CD1c-positive myeloid dendritic cell (primary cell): ENCODE measurements at regions not wholly inside any gene's neighbourhood (a gene's known extent, or its start where the extent isn't known, plus 50 kb on each side); places are given as distances from the start of the nearest gene placed in this dataset.

Experiments
- DNase-seq: peaks from one replicate; pipeline ENCODE4 v3.0.0-alpha.2; 2016; ENCODE audit errors: extremely low spot score

DNA sequence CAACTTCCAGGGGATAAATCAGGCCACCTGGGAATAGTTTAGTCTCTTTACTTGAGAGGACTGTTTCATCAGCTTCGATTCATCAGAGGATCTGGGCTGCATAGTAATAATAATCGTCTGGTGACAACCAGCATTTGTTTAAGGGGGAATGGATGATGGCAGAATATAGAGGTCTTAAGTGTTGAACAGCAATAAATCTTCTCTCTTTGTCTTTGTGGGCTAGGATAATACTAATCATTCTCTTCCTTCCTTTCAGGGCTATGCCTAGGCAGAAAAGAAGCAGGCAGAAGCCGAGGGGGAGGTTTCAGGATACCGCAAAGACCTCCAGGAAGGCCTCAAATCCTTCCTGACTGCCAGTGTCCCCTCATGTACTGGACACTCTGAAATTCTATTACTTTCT lies 150.4 kb upstream of the GAREM1 start:
- DNase-seq, result no peak

DNA sequence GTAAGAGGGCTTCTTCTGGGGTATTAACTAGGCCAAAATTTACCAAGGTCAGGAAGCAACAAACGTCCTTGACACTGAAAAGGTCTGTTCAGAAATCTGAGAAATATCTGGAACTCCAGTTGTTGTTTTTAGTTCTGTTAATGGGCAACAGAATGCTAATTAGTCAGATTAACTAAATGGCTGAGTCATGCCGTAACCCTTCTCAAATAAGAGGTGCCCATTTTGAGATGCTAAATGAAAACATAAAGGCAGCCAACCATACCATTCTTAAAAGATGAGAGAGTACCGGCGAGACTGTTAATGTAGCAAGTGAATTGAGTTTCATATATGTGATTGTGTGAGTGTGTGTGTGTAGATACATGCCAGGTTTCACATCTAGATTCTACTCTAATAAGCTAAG lies 147.9 kb upstream of the GAREM1 start:
- no peak for DNase-seq

DNA sequence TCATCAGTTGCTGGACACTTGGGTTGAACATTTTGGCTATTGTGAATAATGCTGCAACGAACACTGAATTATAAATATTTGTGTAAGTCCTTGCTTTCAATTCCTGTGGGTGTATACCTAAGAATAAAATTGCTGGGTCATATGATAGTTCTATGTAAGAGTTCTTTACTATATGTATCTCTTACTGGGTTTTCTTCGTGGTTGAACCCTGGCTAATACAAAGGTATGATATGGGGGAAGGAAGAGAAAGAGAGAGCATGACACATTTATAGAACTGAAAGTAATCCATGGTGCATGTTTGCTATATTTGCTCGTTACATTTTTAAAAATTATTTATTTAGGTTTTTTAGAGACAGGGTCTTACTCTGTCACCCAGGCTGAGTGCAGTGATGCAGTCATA lies 143.1 kb upstream of the GAREM1 start:
- DNase-seq, result no peak

DNA sequence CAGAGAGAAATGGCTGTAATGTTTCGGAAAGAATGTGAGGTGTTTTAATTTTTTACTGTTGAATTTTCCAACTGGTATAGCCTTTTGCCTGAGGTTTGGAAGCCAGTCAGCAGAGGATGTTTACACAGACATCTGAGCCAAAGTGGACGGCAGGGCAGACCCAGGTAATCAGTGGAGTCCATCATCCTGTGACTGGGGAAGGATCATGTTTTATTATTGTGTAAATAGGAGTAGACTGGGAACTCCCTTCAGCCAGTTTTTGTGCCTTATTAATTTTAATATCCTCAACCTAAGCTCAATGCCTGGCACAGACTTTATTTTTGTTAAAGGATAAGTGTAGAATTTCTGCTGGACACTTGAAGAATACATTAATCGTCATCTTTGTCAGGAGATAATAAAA lies 142.0 kb upstream of the GAREM1 start:
- DNase-seq, result no peak

DNA sequence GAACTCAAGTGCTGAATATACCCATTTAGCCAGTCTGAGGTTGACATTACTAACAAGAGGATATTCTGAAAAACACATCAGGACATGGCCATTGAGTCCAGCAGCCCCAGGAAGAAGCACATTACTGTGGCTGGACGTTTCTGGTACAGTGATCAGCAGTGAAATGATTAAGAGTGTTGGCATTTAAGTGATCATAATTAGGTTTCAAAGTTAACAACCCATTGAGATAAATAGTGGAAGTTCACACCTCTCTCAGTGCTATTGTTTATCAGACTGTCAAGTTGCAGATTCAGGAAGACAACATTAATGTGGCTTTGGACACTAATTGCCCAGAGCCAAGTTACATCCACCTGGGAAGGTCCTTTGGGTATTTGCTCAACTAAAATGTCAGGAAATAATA lies 139.5 kb upstream of the GAREM1 start:
- DNase-seq, result no peak

DNA sequence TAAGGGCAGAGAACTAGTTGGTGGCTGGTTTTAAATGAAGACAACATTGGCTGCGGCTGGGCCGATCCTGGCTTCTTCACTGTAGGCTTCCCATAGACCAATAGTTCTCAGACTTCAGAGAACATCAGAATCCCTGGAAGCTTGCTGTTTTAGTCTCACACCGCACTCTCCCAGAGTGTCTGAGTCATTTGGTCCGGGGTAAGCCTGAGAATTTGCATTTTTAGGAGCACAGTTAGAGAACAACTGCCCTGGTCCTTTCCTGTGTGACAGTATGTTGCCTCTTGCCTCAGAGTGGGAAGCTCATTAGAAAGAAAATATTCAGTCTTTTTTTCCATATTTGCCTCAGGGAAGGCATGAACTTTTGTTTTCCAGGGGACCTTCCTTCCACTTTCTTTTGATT lies 137.1 kb upstream of the GAREM1 start:
- DNase-seq, result no peak

DNA sequence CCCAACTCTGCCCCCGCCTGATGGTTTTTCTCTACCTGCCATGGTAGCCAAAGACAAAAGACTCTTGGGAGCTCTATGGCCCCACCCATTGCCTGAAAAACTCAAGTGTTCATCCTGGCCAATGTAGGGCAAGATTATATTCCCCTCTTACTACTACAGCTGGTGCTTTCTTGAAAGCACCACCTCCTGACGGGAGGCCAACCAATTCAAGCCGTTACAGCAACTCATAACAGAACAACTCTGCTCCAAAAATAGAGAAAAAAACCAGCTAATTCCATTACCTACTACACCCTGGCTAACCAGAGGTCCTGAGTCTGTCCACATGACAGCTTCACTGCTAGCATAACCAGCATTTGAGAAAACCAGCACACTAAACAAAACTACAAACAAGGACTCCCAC lies 127.5 kb upstream of the GAREM1 start:
- no peak for DNase-seq

DNA sequence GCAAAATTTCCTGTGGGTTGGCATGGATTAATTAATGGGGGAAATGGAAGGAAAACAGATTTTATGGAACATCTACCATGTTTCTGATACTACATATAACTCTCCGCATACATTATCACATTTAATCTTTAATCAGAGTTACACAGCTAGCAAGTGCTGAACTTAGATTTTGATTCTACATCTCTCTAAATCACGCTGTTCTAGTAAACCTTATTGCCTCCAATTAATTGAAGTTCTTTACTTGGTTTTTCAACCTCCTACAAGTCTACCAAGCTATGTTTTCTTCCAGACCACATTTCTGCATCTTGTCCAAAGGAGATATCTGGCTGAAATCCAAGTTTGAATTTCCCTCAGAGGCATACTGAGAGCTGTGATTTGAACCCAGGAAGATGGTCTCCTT lies 125.8 kb upstream of the GAREM1 start:
- DNase-seq, result no peak

DNA sequence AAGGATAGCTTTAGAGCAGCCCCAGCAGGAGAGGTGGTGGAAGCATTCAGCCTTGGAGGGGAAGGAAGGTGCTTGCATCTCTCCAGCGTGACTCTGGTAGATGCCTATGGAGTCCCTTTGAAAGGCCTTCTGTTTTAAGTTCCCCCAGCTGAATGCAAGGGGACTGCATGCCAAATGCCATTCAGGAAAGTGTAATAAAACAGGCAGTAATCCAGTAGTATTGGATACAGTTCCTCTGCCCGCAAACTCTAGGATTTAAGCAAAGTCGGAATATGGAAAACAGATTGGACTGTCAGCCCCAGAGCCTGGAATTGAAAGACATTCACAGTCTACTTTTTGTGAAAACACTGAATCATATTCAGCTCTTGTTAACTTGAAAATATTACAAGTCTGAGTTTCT lies 125.2 kb upstream of the GAREM1 start:
- no peak for DNase-seq

DNA sequence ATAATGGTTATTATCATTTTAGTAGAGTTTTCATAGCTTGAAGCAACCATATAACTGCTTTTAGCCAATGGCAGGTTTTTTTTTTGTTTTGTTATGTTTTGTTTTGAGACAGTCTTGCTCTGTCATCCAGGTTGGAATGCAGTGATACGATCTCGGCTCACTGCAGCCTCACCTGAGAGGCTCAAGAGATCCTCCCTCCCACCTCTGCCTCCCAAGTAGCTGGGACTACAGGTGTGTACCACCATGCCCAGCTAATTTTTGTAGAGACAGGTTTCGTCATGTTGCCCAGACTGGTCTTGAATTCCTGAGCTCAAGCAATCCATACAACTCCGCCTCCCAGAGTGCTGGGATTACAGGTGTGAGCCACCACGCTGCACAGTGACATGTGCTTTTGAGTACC lies 117.5 kb upstream of the GAREM1 start:
- DNase-seq, result no peak

DNA sequence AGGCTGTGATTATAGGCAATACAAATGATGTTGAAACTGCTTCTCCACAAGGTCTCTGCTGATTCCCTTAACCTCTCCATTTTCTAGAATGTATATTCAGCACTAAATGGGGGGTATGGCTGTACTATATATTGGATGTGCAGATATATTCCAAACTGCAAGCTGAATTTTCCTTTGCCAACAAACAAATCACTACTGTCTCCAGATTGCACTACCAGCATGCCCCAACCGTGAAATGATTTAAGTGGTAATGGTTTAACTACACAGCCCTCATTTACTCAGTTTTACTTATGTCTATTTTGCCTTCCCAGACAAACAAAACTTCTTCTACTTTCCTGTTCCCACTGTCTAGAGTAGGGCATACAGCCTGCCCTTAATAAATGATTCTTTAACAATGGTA lies 112.7 kb upstream of the GAREM1 start:
- no peak for DNase-seq

DNA sequence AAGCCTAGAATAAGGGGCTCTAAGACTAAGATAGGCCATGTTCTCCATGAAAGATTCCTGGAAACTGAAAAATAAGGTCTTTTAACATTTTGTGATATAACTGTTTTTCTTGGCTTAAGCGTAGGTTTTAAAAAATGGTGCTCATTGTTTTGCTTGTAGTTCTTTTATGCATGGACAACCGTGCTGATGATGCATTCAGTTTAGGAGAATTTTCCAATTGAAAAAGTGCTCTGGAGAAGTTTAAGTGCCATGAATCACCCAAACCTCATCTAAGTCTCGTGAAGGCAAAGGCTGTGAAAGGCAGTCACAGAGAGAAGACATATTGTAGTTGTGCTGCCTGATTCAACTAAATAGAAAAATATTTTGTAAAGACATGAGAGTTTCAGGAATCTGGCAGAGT lies 111.8 kb upstream of the GAREM1 start:
- DNase-seq, result no peak

DNA sequence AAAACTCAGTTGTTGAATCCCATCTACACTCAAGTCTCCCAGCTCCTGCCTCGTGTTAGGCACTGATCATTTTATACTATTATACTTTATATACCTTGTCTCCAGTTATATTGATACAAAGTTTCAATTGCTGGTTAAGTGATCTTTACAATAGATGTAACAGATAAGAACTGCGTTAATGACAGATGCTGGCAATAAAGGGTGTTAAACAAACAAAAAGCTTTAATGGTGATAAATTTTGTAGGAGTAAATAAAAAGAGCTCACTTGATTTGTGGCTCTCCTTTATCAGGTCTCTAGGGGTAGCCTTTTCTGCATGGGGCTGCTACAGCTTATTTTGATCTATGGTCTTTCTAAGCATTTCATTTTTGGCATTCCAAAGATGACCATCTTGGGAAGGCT lies 106.9 kb upstream of the GAREM1 start:
- DNase-seq, result no peak

DNA sequence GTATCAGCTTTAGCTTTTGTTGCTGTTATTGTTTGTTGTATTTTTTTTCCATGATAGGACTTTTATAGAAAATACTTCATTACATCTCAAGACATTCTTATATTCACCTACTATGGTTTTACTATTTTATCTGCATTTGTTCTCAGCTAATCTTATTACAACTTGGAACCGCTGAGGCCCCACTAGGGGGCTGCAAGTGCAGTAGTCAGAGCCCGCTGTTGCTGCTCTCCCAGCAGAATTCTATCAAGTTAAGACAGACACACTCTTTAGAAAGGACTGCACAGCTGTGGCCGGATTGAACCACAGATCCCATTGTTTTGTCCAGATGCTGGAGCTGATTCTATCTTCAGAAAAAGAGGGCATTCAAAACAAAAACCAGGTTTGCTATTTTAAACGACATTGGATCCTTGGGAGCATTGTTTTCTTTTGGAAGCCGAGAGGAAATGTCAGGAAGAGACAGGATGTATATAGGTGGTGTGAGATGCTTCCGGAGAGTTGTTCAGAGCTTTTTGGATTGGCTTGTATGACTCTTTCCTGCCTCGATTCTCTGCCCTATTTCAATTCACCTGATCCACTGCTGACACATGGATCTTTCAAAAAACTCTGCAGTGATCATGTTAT lies 105.7 kb upstream of the GAREM1 start:
- DNase-seq, result no peak

DNA sequence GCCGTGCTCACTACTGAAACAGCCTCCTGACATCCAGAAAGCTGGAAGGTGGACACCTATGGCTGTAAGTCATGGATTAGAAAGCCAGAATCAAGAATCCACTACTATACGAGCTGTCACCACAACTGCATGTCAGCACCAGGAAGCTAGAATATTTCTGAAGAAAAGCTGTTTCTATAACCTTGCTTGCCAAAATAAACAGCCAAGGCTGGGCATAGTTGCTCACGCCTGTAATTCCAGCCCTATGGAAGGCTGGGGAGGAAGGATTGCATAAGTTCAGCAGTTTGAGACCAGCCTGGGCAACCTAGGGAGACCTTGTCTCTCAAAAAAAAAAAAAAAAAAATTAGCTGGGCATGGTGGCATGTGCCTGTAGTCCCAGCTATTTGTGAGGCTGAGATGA lies 96.3 kb upstream of the GAREM1 start:
- no peak for DNase-seq

DNA sequence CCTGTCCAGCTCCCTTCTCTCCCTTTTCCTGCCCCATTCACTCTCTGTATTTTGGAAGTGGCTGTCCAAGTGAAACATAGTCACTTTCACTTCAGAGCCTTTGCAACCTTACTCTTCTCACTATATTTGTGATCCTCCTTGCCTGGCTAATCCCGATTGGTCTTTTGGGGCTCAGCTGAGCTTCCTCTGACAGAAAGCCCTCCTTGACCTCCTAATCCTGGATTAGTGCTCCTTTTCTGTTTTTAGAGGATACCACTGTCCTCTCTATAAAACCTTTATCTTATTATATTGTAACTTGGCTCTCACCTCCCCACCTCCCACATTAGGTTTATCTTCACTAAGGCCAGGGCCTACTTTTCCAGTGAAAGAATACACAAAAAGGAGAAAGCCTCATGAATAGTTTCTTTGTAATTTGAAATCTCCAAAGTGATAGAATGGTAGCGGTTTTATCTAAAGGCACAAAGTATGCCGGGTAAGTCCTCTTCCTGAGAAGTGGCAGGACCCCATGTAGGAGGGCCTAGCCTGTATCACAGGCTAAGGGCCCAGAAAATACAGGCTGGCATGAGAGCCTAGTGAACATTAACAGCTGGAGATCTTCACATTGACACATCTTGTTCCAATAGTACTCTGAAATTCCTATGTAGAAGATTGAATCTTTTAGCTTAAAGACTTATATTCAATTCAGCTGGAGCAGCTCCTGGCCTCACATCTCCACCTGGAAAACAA lies 83.1 kb upstream of the GAREM1 start:
- no peak for DNase-seq

DNA sequence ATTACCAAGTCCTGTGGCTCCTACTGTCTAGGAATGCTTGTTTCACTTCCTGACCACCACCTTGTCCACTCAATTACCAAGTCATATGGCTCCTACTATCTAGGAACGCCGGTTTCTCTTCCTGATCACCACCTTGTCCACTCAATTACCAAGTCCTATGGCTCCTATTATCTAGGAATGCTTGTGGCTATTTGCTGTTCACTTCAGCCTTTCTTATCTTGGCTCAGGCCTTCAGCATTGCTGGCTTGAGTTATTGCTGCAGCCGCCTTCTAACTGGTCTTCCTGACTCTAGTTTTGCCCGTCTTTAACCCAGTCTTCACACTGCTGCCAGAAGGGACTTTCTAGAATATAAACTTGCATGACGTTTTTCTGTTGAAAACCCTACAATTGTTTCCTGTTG lies 82.5 kb upstream of the GAREM1 start:
- no peak for DNase-seq

DNA sequence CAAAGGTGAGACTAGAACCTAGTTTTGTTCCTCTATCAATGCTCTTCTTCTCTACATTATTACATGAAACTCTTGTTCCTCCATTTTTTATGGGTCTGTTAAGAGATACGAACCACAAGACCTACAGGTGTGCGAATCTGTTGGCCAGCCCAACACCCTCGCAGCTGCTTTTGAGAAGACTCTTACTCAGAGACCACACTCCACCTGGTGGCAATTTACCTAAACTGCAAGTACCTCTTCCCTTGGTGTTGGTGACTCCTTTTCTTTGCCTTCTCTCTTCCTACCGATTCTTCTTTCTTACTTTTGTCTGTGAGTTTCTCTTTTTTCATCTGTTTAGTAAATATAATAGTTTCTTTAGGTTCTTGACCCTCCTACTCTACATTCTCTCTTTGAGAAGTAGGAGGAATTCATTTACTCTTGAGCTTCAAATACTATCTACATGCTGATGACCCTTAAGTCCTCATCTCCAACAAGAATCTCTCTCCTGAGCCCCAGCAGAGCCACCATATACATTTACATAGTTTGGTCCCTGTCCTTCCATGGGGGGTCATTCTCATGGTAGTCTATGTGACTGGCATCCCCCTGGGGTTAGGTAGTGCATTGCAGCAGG lies 81.8 kb upstream of the GAREM1 start:
- DNase-seq, result peak; percentile 72

DNA sequence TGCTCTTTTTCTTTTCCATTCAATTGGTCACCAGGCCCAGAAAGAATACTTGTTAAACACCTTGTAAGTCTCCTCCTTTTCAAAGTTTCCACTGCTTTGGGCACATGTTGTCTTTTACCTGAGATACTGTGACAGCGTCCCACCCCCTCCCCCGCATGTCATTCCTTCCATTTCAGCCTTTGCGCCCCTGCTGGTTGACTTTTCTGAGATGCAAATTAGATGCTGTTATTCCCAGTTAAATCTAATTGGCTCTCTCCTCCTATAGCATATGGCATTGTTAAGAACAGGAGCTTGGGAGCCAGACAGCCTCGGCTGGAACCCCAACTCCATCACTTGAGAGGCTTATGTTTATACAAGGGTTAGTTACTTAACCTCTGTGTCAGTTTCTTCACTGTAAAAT lies 80.3 kb upstream of the GAREM1 start:
- no peak for DNase-seq

DNA sequence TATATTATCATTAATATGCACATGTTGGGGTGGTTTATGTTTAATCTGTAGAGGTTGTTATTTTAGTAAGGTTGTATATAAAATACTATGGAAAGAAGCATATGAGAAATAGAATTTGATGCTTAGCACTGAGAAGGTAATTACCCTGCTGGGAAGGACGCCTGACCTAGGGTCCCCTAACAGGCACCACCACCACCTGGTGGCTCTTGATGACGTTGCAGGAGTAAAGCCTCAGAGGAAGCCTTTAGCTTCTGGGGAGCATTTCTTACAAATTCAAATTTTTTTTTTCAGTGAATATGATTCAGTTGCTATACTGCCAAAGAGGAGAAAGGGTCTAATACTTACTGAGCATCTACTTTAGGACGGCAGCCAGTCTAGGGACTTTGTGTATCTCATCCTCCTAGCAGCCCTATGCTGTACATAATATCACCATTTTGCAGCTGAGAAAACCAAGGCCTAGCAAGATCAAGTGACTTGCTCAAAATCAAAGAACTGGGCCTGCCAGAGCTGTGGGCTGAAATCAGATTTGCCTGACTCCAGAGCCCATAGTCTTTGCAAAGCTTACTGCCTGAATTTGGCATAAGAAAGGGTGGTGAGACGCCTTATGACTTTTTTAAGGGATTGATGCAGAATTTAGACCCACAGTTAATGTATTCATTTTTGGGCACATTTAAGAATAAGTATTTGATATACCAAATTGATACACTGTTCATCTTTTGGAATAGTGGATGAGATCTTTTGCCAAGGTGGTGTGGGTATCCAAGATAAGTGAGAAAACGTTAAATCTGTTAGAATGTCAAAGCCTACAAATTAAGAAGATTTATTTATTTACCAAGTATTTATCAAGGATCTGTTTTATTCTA lies 78.8 kb upstream of the GAREM1 start:
- DNase-seq, result peak; percentile 42

DNA sequence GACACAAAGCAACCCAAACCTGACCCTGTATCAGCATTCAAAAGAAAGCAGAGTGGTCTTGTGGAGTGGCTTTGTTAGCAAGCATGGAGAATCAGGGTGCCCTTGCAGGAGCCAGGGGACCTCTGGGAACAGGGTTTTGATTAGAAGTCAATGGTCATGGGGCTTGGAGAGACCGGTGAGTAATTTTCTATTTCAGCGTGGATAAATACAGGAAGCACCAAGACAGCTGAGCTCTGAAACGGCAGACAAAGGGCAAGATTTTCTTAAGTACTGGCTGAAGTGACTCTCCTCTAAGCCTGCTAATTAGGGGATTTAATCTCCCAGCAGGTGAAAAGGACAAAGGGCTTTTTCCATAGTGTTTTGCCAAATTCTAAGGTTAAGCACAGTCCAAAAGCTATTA lies 78.0 kb upstream of the GAREM1 start:
- DNase-seq, result no peak

DNA sequence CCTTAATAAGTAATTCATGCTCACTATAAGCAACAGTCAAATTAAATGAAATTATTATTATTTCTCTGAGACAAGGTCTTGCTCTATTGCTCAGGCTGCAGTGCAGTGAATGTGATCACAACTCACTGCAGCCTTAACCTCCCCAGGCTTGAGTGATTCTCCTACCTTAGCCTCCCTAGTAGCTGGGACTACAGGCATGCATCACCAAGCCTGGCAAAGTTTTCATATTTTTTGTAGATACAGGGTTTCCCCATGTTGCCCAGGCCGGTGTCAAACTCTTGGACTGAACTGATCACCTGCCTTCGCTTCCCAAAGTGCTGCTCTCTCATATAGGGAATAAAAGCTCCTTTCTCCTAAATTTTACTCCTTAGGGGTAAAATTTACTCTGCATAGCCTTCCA lies 74.9 kb upstream of the GAREM1 start:
- no peak for DNase-seq

DNA sequence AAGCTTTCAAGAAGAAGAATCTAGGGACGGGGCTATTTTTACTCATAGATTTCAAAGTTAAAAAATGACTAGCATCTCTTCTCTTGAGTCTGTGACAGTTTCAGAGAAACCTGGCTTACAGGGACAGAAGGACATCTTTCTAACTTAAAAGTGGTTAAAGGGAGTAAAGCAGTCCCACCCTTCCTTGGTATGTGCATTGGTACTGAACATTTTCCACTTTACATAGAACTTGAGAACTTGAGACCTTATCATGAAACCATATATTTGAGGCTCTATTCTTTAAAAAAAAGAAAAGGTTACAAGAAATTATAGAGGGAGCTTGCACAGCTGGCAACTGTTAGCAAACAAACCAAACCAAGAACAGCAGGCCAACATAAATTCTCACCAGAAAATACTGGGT lies 73.4 kb upstream of the GAREM1 start:
- no peak for DNase-seq
